Heart left ventricle (tissue), 13 donors: ENCODE measurements at regions not wholly inside any gene's neighbourhood (a gene's known extent, or its start where the extent isn't known, plus 50 kb on each side); places are given as distances from the start of the nearest gene placed in this dataset.

Experiments used
- CTCF ChIP-seq, 12 donors: fragments of 200-600 bp; sonication (generic) in 4 of 12; IDR thresholded peaks; one replicate each; pipeline versions ENCODE4 v1.5.0 to v1.8.0; 2018 to 2022; ENCODE audit warnings: antibody characterized with exemption in 12 of 12, mild to moderate bottlenecking in 5 of 12
- POLR2A ChIP-seq, 2 donors: fragments of 450-650 bp; IDR thresholded peaks; one replicate each; pipeline ENCODE4 v1.6.1; 2017; ENCODE audit warnings: antibody characterized with exemption in 2 of 2, mild to moderate bottlenecking in 2 of 2, moderate library complexity in 2 of 2
- donor health status: ischemic (EF 13 %, LVEDD 7.1; RV severe dilation, severe dysfunction).
- donor health status: DM: no; HTN: yes; CAD: no.
- donor health status: DM: no; HTN: no; CAD: no.
- donor health status: ischemic (EF 25% LVEDD 6.9; RV normal size, moderate dysfunction).
- donor health status: ischemic (EF 25% LVEDD 5.7; RV mildly dilated, moderate dysfunction).
- donor health status: ischemic (EF 35%, LVEDD 5.7; RV mildly dilated, moderate dysfunction).
- donor health status: nonischemic (EF 11% LVEDD 7.7; RV severe dilation, severe dysfunction).
- donor health status: DM: yes; HTN: yes; CAD: no.
- donor health status: PGD.
- donor health status: ischemic (EF 29% LVEDD 5.4; RV normal size, mild dysfunction).
- donor health status: nonischemic (EF 23%, LVEDD 6.1; RV moderate dilation, normal function).

DNA sequence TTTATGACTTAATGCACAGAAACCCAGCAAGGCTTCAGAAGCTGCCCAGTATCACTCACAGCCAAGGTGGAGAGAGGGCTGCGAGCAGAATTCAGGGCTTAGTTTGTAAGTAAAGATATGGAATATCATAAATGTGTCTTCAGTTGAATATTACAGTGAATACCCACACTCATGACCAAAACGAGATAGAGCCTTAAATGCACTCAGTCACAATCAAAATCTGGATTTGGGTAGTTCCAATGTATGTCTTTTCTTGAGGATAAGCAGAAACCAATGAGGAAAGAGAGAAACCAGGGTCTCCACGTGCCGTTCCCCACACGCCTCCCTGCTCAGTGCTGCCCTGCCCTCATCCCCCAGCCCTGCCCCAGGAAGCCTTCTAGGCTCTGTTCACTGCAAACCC is 94.9 kb downstream of the ZIC5 start:
- TF ChIP-seq CTCF (IDR thresholded peaks at IDR 0.05) (no peak), POLR2A (IDR thresholded peaks at IDR 0.05) (no peak)
